Mesodermal cell (in vitro differentiated cells): ENCODE measurements at regions not wholly inside any gene's neighbourhood (a gene's known extent, or its start where the extent isn't known, plus 50 kb on each side); places are given as distances from the start of the nearest gene placed in this dataset.

Experiments used
- H3K27ac ChIP-seq: 2 replicates; pipeline ENCODE4 v1.7.0; 2013; ENCODE audit warnings: mild to moderate bottlenecking, low read depth, low read length, moderate library complexity; ENCODE audit not compliant: severe bottlenecking
- H3K36me3 ChIP-seq: 2 replicates; pipeline ENCODE4 v1.7.1; 2013; ENCODE audit warnings: mild to moderate bottlenecking, low read length, moderate library complexity; ENCODE audit not compliant: control insufficient read depth, insufficient read depth
- H3K4me1 ChIP-seq: one replicate; pipeline ENCODE4 v1.7.1; 2013; ENCODE audit warnings: mild to moderate bottlenecking, low read length; ENCODE audit not compliant: insufficient read depth, control insufficient read depth, poor library complexity, severe bottlenecking
- H3K4me3 ChIP-seq: 2 replicates; pipeline ENCODE4 v1.7.0; 2013; ENCODE audit warnings: low read length, control low read depth, mild to moderate bottlenecking; ENCODE audit not compliant: insufficient read depth, poor library complexity, severe bottlenecking; ENCODE audit errors: extremely low read depth
- H3K9me3 ChIP-seq: 2 replicates; pipeline ENCODE4 v1.7.1; 2013; ENCODE audit warnings: mild to moderate bottlenecking, low read length, moderate library complexity; ENCODE audit not compliant: control insufficient read depth
- WGBS, 2 experiments: methylation state at CpG; one replicate each; pipeline ENCODE4 v1.1.5; 2013; ENCODE audit warnings: missing lambda C conversion rate in 2 of 2; ENCODE audit not compliant: insufficient coverage in 2 of 2; 5-methylcytosine and 5-hydroxymethylcytosine counted together

GRCh38 chr3:96753124-96753523 lies 61.3 kb upstream of the EPHA6 start:
- H3K27ac ChIP-seq, result no peak overlapping the region
- H3K9me3 ChIP-seq, result peaks cover 5% of the 10 kb centered on the region
- no peak overlapping the region for H3K4me3 ChIP-seq
- 90 to 91% methylated on average over 9 to 13 of the region's 13 CpGs for WGBS, 2 experiments
- peaks cover 6% of the 10 kb centered on the region for H3K4me1 ChIP-seq
- H3K36me3 ChIP-seq, result no peaks in the 10 kb centered on the region

DNA sequence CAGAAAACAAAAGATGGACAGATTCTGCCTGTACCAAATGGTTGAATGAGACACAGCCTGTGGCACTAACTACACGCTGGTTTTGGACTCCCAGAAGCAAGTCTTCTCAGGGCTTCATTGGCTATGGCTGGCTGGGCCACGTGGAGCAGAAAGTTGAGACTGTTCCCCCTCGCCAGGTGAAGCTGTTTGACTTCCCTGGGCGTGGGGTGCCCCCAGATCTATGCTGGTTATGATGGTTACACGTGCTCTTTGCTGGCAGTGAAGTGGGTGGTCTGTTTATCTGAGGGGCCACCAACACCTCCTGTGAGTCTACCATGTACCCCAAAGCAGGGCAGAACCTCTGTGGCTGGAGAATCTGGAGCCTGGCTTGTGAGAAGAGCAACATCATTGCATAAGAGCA lies 60.3 kb upstream of the EPHA6 start:
- peaks cover 5% of the 10 kb centered on the region for H3K9me3 ChIP-seq
- WGBS, 2 experiments, result 88 to 95% methylated on average over 5 of the region's 5 CpGs
- no peak overlapping the region for H3K4me3 ChIP-seq
- H3K4me1 ChIP-seq, result peaks cover 6% of the 10 kb centered on the region
- H3K27ac ChIP-seq, result no peak overlapping the region
- H3K36me3 ChIP-seq, result no peaks in the 10 kb centered on the region

GRCh38 chr3:96755519-96755918 lies 58.9 kb upstream of the EPHA6 start:
- Histone ChIP-seq H3K4me1 (peaks cover 6% of the 10 kb centered on the region), H3K4me3 (no peak overlapping the region), H3K9me3 (peaks cover under 1% of the 10 kb centered on the region), H3K36me3 (no peaks in the 10 kb centered on the region), H3K27ac (no peak overlapping the region)
- WGBS, 2 experiments, result 93 to 95% methylated on average over 3 to 4 of the region's 4 CpGs

- peaks cover 6% of the 10 kb centered on the region for H3K4me1 ChIP-seq
- H3K36me3 ChIP-seq, result no peaks in the 10 kb centered on the region
- no CpG with 5 or more reads among the region's 1 CpG for WGBS, 2 experiments
- no peak overlapping the region for H3K4me3 ChIP-seq
- no peaks in the 10 kb centered on the region for H3K9me3 ChIP-seq
- no peak overlapping the region for H3K27ac ChIP-seq
Measured at GRCh38 chr3:96756516-96756915, 57.9 kb upstream of the EPHA6 start.

DNA sequence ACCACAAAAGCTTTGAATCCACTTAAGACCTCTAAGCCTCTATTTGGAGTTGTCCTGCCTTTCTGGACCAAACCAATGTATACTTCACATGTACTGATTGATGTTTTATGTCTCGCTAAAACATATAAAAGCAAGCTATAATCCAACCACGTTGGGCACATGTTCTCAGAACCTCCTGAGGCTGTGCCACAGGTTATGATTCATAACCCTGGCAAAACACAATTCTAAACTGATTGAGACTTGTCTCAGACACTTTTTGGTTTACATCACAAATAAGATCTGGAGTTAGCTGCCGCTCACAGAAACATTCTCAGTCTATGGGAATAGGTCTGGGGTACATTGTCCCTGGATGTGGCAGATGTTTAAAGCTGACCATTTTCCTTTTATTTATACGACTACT lies 53.4 kb upstream of the EPHA6 start:
- Histone ChIP-seq H3K27ac (no peak overlapping the region), H3K9me3 (peaks cover 5% of the 10 kb centered on the region), H3K4me3 (no peak overlapping the region), H3K4me1 (no peaks in the 10 kb centered on the region), H3K36me3 (no peaks in the 10 kb centered on the region)
- WGBS, 2 experiments, result 93 to 100% methylated on average over 2 of the region's 4 CpGs
